RKO (cell line): ENCODE measurements at regions not wholly inside any gene's neighbourhood (a gene's known extent, or its start where the extent isn't known, plus 50 kb on each side); places are given as distances from the start of the nearest gene placed in this dataset.
A peak's percentile ranks its signal among the peaks of the same experiment; 100 is the strongest.
"Not testable (repeated sequence)": the region's sequence is repeated elsewhere in the genome, so short reads cannot be mapped to it uniquely, and the experiment has no call there.

Experiments used
- DNase-seq: peaks from one replicate; pipeline ENCODE4 v3.0.0-alpha.2; 2016; ENCODE audit warnings: low spot score

GRCh38 chr10:22824520-22824919, 103.3 kb upstream of the ARMC3 start:
- DNase-seq = no peak

GRCh38 chr10:22823109-22823508, 104.7 kb upstream of the ARMC3 start:
- peak; percentile 81 for DNase-seq

- DNase-seq = not testable (repeated sequence)
Measured at GRCh38 chr10:22821921-22822320, 105.9 kb upstream of the ARMC3 start.

- no peak for DNase-seq
Measured at GRCh38 chr10:22821501-22821900, 106.4 kb upstream of the ARMC3 start.

GRCh38 chr10:22816298-22816653, 101.9 kb upstream of the PIP4K2A start:
- peak; percentile 82 for DNase-seq

- DNase-seq = no peak
Measured at GRCh38 chr10:22810643-22811465, 96.5 kb upstream of the PIP4K2A start.

- DNase-seq = no peak
Measured at GRCh38 chr10:22807238-22807637, 92.9 kb upstream of the PIP4K2A start.

- DNase-seq = no peak
Measured at GRCh38 chr10:22805304-22805703, 90.9 kb upstream of the PIP4K2A start.

- no peak for DNase-seq
Measured at GRCh38 chr10:22803261-22803885, 89.0 kb upstream of the PIP4K2A start.

GRCh38 chr10:22801785-22802184, 87.4 kb upstream of the PIP4K2A start:
- DNase-seq = no peak

GRCh38 chr10:22797796-22798195, 83.4 kb upstream of the PIP4K2A start:
- DNase-seq = not testable (repeated sequence)

GRCh38 chr10:22795546-22795945, 81.2 kb upstream of the PIP4K2A start:
- DNase-seq = no peak

- no peak for DNase-seq
Measured at GRCh38 chr10:22792161-22792560, 77.8 kb upstream of the PIP4K2A start.

GRCh38 chr10:22791665-22792064, 77.3 kb upstream of the PIP4K2A start:
- DNase-seq = no peak

GRCh38 chr10:22784668-22785067, 70.3 kb upstream of the PIP4K2A start:
- DNase-seq = no peak

GRCh38 chr10:22783807-22784206, 69.4 kb upstream of the PIP4K2A start:
- DNase-seq = no peak

GRCh38 chr10:22780474-22780885, 66.1 kb upstream of the PIP4K2A start:
- no peak for DNase-seq

- DNase-seq = no peak
Measured at GRCh38 chr10:22779331-22780019, 65.1 kb upstream of the PIP4K2A start.

GRCh38 chr10:22774102-22774501, 59.7 kb upstream of the PIP4K2A start:
- DNase-seq = no peak

GRCh38 chr10:22771631-22772030, 57.3 kb upstream of the PIP4K2A start:
- DNase-seq = not testable (repeated sequence)

- no peak for DNase-seq
Measured at GRCh38 chr10:22770270-22770669, 55.9 kb upstream of the PIP4K2A start.

- no peak for DNase-seq
Measured at GRCh38 chr10:22767859-22768258, 53.5 kb upstream of the PIP4K2A start.

GRCh38 chr10:22766693-22767092, 52.3 kb upstream of the PIP4K2A start:
- no peak for DNase-seq
